Mesenteric fat pad (tissue), 1 donor: ENCODE measurements at regions not wholly inside any gene's neighbourhood (a gene's known extent, or its start where the extent isn't known, plus 50 kb on each side); places are given as distances from the start of the nearest gene placed in this dataset.

Experiments
- DNase-seq: peaks from one replicate; pipeline ENCODE4 v3.0.0-alpha.2; 2020; ENCODE audit warnings: low spot score
- donor health status: DM: yes; HTN: yes; CAD: no.

DNA sequence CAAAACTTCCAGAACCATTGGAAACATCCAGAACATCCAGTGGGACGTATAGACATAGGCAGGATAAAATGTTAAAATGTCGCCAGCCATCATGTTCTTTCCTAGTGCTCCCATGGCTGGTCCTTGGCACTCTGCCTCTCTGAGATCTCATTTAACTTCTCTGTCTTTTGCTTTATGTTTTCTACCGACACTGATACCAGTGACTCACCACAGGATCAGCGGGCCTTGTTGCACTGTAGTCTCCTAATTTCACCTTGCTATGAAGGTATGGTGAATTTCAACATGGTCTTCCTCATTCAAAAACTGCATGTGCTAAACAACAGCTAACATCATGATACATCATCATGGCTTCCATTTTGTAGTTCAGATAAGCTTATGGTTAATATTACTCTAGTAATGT, 521.0 kb upstream of the IGFBP7 start:
- no peak for DNase-seq

DNA sequence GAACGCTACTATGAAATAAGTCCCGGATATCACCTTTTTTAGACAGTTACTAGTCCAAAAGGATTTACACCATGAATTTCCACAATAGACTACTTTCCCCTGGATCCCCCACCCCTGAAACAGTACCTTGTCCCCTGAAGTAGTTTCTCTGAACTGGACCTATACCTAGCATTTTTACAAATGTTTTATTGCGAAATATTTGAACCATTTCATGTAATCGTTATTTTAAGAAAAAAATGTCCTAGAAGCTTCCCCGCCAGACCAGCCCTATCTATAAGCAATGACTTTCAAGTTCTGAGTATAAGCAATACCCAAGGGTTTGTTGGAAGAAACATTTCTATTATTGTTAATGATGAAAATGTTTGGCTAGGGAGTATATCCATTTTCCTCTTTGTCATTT, 517.8 kb upstream of the IGFBP7 start:
- DNase-seq: no peak

DNA sequence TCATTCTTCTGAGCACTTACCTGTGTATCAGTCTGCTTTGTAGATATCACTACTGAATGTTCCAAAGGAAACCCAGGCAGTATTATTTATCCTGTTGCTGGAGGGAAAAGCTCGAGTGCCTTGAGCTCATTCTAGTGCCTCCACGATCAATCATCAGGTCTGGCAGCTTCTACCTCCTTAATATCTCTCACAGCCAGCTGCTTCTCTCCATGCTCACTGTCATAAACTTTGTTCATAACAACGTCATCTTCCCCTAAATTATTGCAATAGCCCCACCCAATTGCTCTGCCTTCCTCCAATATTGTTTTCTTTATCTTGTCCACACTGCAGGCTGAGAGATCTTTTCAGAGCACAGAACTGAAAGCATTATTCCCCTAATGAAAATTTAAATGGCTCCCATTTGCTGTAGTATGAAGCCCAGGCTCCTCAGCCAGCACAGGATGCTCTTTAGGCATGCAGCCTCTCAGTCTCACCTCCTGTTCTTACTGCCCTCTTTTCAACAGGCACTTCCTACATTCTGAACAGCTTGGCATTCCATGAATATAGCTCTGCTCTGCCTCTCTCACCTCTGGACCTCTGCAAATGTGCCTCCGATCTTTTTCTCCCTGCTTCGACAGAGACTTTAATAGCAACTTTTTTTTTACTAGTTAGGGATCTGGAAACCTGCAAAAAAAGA, 504.2 kb upstream of the IGFBP7 start:
- no peak for DNase-seq

DNA sequence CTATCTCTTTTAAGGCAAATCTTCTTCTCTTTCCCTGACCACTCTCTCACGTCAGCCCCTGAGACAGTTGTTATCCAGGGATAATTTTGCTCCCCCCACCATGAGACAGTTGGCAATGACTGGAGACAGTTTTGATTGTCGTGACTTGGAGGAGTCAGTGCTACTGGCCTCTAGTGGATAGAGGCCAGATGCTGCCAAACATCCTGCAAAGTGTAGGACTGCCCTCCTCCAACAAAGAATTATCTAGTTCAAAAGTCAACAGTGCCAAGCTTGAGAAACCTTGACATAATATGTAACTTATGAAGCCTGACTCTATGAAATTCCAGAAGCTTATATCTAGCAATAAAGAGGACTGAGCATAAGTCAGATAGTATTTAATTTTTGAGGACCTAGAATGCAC, 502.1 kb upstream of the IGFBP7 start:
- DNase-seq: no peak

DNA sequence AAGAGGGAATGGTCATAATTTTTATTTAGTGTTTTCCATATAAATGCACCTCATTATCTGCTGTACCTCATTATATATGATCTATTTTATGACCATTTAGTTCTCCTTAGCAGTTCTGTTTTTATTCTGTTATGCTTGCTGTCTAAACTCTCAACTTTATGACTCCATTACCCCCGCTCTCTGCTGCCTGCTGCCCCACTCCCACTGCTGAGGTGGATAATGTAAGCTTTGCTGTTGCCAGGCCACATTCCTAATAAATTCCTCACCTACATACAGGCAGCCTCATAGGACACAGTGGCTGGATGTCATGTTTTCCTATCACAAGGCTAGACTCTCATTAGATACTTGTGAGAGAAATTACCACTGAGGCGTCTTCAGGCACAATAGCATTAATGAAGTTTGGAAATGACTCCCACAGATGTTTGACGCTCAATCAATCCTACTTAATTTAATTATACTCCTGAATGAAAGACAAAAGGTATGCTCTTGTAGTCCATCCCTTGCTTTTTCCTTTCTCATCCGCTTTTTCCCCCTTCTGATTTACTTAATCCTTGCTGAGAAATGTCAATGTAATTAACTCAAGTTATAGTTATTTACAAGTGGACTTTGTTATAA, 497.5 kb upstream of the IGFBP7 start:
- no peak for DNase-seq

DNA sequence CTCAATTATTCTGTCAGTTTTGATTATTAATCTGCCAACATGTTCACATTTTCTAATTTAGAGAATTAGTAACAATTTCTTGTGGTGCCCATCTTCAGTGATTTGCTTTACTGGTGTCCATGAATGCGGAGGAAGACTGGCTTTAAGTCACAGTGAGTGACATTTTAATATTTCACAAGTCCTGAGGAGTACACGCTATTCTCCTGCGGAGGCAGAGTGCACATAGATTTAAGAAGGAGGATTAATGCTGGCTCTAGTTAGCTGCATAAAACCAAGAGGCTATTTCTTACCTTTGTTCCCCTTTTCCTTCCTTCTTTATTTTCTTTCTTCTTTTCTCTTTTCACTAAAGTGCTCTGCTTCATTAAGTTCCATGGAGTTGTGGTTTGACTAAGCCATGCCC, 495.2 kb upstream of the IGFBP7 start:
- DNase-seq: no peak

DNA sequence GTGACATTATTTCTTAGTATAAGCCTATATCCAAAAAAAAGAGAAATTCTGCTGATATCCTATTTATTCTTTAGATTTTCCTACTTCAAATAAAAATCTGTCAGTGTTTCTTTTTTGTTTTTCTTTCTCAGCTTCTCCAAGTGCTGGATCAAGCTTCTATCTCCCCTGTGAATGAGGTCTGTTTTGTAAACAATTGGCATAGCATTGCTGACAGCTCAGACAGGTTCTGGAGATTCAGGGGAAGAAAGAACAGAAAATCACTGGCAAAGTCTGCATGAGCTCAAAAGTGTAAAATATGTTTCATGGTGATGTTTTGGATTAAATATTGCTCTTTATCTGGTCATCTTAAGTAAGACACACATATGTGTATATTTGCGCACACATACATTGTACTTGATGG, 492.0 kb upstream of the IGFBP7 start:
- DNase-seq: no peak

DNA sequence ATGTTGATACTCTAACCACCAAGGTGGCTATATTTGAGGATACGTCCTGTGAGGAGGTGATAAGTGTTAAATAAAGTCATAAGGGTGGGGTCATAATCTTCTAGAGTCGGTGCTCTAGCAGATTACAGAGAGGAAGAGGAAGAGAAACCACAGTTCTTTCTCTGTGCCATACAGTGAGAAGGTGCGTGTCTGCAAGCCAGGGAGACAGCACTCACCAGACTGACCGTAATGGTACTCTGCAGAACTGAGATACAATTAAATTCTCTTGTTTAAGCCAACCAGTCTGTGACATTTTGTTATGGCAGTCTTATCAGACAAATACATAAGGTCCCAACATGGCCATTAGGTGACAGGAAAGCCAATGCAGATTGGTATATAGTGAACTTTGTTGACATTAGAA, 480.9 kb upstream of the IGFBP7 start:
- no peak for DNase-seq

DNA sequence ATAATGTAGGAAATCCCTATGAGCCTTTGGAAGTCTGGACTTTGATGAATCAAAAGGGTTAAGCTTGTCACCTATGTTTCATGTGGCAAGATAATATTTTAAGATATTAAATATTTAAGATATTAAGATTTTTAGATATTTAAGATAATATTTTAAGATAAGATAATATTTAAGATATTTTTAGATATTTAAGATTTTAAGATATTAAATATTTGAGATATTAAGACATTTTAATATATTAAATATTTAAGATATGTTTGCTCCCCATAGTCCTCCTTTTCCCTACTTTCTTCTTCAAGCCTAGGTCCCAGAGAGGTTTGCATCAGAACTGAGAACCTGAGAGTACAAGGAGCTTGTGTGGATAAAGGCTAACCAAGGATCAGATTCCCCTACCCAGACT, 478.4 kb upstream of the IGFBP7 start:
- DNase-seq: no peak

DNA sequence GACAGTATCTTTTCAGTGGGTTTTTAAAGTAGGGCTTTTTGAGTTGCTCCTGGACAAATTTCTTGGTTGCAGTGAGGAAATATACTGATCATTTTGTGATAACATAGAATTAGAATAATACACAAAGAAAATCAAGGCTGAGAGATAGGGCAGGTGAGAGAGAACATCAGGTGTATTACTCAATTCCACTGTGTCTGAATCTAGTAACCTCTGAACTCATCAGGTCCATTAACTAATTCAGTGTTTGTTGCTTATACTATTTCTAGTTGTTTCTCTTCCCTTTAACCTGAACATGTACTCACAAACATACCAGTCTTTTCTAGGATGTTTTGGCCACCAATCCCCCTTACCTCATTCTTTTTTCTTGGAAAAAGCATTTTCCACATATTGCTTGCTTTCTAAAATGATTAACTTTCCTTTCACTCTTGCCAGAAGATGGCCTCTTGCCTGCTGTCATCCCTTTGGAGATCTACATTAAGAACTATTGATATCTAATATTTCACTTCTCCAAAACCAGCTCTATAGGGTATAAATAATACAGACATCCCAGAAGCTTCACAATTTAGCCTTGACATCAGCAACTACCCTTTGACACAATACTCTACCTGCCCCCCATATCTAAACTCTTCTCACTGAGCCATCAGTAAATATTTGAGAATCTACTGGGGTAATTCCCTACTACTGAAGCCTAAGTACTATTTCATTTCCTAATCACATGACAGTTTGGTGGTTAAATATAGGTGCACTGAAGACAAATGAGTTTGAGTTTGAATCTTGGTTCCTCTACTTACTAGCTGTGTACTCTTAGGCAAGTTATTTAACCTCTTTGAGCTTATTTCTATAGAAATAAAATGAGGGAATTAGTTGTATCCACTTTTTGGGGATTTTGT, 470.8 kb upstream of the IGFBP7 start:
- no peak for DNase-seq

DNA sequence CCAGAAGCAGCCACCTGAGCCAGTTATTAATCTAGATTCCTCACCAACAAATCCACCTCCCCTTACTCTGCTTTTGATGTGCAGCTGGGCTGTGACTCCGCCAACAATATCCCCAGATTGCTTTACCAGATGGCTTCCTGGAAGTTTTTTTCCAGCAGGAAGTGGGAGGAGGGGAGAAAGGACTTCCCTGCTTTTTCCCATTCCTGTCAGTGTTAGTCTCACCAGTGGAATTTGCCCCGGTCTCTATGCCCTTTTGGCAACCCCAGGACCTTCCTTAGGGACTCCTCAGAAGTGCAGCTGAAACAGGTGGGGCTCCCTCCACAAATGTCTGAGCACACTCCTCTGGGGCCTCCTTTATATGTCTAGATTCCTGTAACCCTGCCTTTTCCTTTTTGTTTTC, 465.2 kb upstream of the IGFBP7 start:
- no peak for DNase-seq

DNA sequence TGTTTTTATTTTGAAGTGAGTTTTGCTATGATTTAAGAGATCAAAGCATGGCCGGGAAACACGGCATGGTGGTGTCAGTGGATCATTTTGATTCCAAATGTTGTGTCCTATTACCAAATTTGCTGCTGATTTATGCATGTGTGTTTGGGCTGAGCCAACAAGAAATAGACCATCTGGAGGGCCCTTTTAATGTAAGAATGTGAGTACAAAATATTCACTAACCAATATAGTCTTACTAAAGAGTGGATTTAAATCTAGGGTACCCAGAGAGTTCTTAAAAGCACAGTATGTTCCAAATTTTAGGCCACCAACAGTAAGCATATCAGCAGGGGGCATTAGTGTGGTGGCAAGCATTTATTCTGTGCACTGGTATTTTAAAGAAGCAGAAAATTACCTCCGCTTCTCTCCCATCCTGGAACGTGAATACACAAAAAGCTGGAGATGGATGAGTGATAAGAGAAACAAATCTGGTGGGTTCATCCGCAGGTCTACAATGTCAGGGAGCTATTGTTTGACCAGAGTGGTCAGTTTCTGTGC, 444.4 kb upstream of the IGFBP7 start:
- no peak for DNase-seq

DNA sequence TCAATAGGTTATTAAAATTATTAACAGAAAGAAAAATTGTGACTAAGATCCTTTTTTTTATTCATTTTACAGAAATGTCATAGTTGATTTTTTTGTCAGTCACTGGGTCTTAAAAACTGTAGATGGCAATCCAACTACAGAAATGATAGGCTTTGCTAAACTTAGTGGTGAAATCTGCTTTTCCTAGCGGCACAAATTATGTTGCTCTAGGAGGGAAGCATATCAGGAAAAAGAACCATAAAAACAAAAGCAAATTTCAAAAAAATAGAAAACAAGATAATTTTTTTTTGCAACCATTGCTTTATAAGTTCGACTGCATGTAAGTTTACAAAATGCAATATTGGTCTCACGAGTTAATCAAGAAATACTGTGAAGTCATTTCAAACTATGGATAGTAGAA, 443.5 kb upstream of the IGFBP7 start:
- DNase-seq: no peak

DNA sequence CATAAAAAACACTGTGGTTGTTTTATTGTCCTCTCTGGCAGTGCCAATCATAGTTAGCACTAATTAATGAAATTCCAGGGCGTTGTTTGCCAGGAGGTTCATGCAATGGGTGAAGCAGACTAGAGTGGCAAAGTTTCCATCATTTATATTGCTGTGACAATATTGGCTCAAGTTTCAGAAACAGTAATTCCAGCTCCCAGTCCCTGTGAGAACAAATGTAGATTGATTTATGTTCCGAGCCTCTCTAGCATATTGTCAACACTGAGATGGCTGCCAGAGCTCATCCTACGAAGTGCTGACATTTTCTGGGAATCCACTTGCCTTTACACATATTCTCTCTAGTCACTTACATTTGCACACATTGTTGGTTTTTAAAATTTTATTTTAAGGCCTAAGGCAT, 440.0 kb upstream of the IGFBP7 start:
- no peak for DNase-seq

DNA sequence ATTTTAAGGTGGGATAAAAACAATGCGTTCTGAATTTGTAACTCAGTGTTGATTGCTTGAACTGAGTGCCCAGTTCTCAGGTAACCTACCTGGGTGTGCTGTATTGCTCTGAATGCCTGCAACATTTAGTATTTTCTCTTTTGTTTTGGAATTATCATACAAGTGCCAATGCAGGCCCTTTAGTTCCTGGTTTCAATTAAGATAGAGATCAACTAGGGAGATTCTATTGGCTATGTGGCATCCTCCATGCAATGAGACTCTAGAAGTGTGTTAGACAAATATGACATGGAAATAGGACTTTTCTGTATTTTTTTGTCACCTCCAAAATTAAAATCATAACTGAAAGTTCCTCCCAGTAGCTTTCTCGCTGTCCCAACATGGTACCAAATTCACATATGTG, 438.7 kb upstream of the IGFBP7 start:
- no peak for DNase-seq

DNA sequence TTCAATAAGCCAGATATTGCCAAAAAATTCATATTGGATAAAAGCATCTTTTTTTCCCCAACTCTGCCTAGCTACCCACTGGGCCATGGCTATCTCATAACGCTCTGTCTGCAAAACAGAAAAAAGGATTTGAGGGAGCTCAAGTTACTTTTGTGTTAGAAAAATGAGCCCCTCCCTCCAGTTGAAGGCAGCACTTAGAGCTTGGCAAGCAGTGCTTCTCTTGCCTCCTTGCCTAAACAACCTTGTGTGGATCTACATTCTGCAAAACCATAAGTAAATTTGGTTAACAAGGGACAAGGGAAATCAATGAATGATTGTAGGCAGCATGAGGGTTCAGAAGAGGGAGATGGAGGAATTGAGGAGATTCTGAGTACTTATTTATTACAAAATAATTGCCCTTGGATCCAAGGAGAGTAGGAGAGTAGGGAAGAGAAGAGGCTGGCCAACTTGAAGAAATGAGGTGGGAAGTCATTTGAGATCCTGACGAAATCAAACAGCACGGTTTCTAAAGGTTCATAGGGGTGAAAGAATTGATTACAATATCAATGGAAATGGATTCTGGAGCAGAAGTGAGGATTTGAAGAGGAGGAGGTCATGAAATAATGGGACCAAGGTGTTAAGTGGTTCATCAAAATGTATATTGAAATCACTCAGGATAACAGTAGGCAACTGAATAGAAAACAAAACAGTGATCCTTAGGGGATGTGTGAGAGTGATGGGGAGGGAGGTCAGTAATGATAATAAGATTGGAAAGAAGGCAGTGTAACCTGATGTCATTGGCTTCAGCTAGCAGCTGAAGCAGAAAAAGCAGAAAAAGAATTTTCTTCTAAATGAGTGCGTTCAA, 434.8 kb upstream of the IGFBP7 start:
- DNase-seq: no peak

DNA sequence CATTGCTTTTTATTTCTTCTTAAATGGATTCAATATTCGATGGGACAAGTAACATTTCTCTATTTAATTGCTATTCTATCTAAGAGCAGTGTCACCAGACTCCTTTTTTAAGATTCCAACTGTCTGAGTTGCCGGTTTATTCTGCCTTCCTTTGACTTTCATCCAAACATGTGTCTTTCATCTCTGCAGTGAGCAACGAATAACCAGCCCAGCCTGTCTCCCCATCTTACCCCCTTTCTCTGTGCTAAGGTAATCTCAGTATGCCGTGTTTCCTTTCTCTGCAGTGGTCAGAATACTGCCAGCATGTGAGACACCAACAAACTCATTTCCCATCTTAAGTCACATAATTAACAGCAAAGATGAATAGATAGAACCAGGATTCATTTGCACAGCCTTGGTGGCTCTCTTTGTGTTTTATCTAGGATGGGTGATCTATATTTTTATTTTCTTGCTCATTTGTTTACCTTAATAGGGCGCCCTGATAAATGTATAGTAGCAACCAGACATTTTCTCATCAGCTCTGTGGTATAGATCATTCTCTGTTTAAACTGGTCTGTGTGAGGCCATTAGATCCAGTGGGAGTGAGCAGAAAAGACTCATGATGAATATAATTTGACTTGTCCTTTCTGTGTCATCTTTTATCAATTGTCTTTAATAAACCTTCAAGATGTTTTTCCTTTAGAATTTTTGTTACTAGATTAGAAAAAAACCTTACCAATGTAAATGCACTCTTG, 394.8 kb upstream of the IGFBP7 start:
- no peak for DNase-seq

DNA sequence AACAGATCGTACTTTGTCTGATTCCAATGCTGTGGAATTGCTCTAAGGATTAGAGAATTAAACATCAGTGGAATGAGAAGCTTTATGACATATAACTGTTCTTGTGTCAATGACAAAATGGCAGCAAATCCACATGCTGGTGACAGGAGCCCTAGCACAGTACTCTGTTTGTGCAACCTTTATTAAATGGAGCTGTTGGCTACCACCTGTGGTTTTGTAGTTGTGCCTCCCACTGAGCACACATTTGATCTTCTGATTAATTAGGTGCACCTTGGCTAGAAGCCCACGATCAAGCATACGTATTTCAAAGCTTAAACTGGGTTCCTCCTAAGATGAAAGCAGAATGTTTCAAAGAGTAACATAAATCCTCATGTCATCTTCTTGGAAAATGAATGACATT, 394.0 kb upstream of the IGFBP7 start:
- DNase-seq: no peak

DNA sequence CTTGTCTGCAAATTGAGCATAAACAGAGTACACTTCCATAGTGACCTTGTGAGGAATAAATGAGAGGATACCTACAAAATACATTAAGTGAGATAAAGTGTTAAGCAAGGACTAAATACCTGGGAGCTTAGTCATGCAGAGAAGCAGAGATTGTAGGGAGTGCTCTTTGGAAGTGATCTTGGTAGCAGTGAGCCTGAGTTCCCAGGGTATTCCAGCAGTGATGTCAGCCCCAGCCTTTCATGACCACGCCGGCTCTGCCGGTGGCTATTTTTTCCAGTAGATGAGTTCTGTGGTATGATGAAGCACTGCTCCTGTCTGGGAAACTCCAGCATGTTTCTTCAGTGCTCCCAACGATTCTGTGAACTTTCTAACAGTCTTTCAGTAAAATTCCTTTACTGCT, 391.5 kb upstream of the IGFBP7 start:
- no peak for DNase-seq

DNA sequence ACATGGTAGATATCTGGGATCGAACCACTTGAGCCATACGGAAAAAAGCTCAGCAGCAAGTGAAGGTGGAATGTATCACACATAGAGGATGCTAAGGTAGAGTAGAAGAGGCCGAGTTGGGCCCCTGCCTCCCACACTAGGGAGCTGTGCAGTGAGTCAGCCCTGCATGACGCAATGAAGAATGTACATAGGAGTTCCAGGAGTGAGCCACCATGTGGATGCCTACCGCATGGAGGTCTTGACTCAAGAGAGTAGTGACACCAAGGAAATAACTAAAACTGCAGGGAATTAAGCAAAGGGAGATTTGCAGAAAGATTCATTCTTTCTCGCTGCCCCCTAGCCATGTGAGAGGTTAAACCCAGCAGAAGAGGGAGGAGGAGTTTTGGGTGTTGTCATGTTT, 389.6 kb upstream of the IGFBP7 start:
- no peak for DNase-seq

DNA sequence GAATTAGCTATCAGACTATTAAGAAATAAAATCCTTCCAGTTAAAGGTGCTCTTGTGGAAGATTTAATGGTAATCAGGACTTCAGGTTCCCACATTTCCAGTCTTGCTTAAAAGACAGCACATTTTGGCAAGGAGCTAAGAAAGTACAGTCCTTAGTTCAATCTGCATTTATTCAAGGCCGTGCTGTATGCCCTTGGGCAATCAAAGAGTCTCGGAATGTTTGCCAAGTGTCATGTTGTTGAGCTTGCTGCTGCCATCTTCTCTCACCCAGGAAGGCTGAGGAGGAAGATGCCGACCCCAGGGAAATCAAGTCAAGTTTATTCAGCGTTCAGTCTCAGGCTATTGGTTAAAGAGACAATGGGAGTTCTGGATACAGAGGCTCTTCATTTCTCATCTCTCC, 388.1 kb upstream of the IGFBP7 start:
- DNase-seq: no peak
